HL-60 (cell line): ENCODE measurements at regions not wholly inside any gene's neighbourhood (a gene's known extent, or its start where the extent isn't known, plus 50 kb on each side); places are given as distances from the start of the nearest gene placed in this dataset.
A peak's percentile ranks its signal among the peaks of the same experiment; 100 is the strongest.

Experiments used
- DNase-seq, 2 experiments: peaks; one replicate each; pipeline ENCODE4 v3.0.0-alpha.2; 2010 to 2020; ENCODE audit warnings: low read depth in 1 of 2, low spot score in 1 of 2
- H3K27ac ChIP-seq: fragments of 250-450 bp; sonication (Bioruptor Pico); replicated peaks from 2 replicates; pipeline ENCODE4 v1.5.1; 2020; ENCODE audit warnings: mild to moderate bottlenecking, moderate library complexity
- H3K27me3 ChIP-seq: fragments of 250-450 bp; sonication (Bioruptor Pico); 2 replicates; pipeline ENCODE4 v1.5.1; 2021; ENCODE audit warnings: mild to moderate bottlenecking, moderate library complexity; ENCODE audit not compliant: insufficient read depth, poor library complexity, severe bottlenecking
- H3K4me3 ChIP-seq: replicated peaks from 2 replicates; pipeline ENCODE4 v1.5.1; 2011; ENCODE audit warnings: mild to moderate bottlenecking, control low read depth, low read length; ENCODE audit not compliant: insufficient read depth
- GABPA ChIP-seq: IDR thresholded peaks from 2 replicates; pipeline ENCODE4 v1.6.1; 2012; ENCODE audit warnings: low read depth
- POLR2AphosphoS5 ChIP-seq: IDR thresholded peaks from 2 replicates; pipeline ENCODE4 v1.6.1; 2012; ENCODE audit warnings: low read depth
- SPI1 ChIP-seq: IDR thresholded peaks from 2 replicates; pipeline ENCODE4 v1.6.1; 2012; ENCODE audit warnings: low read depth, mild to moderate bottlenecking, borderline replicate concordance
- TF ChIP-seq, protein P1 (sequence below): IDR thresholded peaks from one replicate; pipeline ENCODE4 v1.5.1; 2011; ENCODE audit warnings: low read length, control low read depth, inconsistent platforms; ENCODE audit not compliant: insufficient read depth
- TF ChIP-seq, protein P2 (sequence below): IDR thresholded peaks from 2 replicates; pipeline ENCODE4 v1.6.1; 2012; ENCODE audit warnings: low read depth; ENCODE audit not compliant: insufficient replicate concordance

DNA sequence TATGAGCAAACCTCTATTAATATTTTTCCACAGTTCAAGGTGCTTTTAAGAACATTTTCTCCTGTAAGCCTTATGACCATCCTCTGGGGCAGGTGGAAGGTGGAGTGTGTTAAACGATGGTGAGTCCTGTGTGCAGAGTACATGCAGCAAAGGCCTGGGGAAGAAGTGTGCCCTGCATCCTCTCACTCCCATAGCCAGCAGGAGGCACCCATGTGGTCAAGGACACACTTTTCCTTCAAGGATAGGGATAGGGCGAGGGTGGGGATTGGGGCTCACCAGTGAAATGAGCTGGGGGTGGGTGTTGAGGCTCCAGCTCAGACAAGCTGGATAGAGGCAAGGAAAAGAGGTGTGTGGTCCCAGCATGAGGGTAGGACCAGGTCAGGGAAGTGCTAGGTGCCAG, 120.8 kb upstream of the KCNE2 start:
- no peak for TF ChIP-seq GABPA
- TF ChIP-seq, protein P1, sequence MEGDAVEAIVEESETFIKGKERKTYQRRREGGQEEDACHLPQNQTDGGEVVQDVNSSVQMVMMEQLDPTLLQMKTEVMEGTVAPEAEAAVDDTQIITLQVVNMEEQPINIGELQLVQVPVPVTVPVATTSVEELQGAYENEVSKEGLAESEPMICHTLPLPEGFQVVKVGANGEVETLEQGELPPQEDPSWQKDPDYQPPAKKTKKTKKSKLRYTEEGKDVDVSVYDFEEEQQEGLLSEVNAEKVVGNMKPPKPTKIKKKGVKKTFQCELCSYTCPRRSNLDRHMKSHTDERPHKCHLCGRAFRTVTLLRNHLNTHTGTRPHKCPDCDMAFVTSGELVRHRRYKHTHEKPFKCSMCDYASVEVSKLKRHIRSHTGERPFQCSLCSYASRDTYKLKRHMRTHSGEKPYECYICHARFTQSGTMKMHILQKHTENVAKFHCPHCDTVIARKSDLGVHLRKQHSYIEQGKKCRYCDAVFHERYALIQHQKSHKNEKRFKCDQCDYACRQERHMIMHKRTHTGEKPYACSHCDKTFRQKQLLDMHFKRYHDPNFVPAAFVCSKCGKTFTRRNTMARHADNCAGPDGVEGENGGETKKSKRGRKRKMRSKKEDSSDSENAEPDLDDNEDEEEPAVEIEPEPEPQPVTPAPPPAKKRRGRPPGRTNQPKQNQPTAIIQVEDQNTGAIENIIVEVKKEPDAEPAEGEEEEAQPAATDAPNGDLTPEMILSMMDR = no peak
- TF ChIP-seq, protein P2, sequence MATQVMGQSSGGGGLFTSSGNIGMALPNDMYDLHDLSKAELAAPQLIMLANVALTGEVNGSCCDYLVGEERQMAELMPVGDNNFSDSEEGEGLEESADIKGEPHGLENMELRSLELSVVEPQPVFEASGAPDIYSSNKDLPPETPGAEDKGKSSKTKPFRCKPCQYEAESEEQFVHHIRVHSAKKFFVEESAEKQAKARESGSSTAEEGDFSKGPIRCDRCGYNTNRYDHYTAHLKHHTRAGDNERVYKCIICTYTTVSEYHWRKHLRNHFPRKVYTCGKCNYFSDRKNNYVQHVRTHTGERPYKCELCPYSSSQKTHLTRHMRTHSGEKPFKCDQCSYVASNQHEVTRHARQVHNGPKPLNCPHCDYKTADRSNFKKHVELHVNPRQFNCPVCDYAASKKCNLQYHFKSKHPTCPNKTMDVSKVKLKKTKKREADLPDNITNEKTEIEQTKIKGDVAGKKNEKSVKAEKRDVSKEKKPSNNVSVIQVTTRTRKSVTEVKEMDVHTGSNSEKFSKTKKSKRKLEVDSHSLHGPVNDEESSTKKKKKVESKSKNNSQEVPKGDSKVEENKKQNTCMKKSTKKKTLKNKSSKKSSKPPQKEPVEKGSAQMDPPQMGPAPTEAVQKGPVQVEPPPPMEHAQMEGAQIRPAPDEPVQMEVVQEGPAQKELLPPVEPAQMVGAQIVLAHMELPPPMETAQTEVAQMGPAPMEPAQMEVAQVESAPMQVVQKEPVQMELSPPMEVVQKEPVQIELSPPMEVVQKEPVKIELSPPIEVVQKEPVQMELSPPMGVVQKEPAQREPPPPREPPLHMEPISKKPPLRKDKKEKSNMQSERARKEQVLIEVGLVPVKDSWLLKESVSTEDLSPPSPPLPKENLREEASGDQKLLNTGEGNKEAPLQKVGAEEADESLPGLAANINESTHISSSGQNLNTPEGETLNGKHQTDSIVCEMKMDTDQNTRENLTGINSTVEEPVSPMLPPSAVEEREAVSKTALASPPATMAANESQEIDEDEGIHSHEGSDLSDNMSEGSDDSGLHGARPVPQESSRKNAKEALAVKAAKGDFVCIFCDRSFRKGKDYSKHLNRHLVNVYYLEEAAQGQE = no peak
- no peak for TF ChIP-seq POLR2AphosphoS5
- no peak for TF ChIP-seq SPI1
- no peak for DNase-seq
- H3K4me3 ChIP-seq = no peak overlapping the region
- no peaks in the 10 kb centered on the region for H3K27me3 ChIP-seq
- H3K27ac ChIP-seq = no peak overlapping the region

GRCh38 chr21:34243562-34243961, 120.2 kb upstream of the KCNE2 start:
- peak in 1 of 2 experiments; percentile 46 for DNase-seq
- Histone ChIP-seq H3K4me3 (no peak overlapping the region), H3K27me3 (no peaks in the 10 kb centered on the region), H3K27ac (no peak overlapping the region)
- no peak for TF ChIP-seq POLR2AphosphoS5
- TF ChIP-seq, protein P1 = peak; percentile 49

GRCh38 chr21:34252751-34253150, 111.1 kb upstream of the KCNE2 start:
- H3K4me3 ChIP-seq = no peak overlapping the region
- TF ChIP-seq SPI1 (no peak), GABPA (no peak), POLR2AphosphoS5 (no peak)
- TF ChIP-seq, protein P2 = no peak
- TF ChIP-seq, protein P1 = no peak
- no peak for DNase-seq
- no peaks in the 10 kb centered on the region for H3K27me3 ChIP-seq
- H3K27ac ChIP-seq = no peak overlapping the region

DNA sequence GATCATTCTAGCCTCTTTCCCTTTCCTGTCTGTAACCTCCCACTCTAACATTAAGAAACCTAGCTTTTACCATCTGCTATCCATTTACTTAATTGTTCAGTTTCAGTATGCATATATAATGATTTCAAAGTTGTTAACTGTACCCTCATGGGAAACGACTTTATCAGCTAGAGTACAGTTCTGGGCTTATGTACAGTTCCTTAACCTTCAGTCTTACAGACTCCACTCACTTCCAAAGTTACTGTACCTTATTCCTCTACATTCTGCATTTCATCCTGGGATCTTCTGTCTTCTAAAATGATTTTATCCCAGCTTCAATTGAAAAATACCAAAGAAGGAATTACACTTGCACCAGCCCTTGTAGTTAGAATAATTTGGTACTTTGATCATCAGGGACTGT, 108.7 kb upstream of the KCNE2 start:
- TF ChIP-seq POLR2AphosphoS5 = no peak
- no peak for TF ChIP-seq GABPA
- TF ChIP-seq, protein P2 = no peak
- TF ChIP-seq, protein P1 = no peak
- DNase-seq = no peak
- Histone ChIP-seq H3K27ac (no peak overlapping the region), H3K4me3 (no peak overlapping the region), H3K27me3 (no peaks in the 10 kb centered on the region)
